ENCODE measurements at regions not wholly inside any gene's neighbourhood (a gene's known extent, or its start where the extent isn't known, plus 50 kb on each side); places are given as distances from the start of the nearest gene placed in this dataset.

GRCh38 chr13:22825186-22825585, 355.6 kb upstream of the SGCG start:
- no peak for TF ChIP-seq CTCF (IDR thresholded peaks at IDR 0.05)
- TF ChIP-seq ZFX (IDR thresholded peaks at IDR 0.05; ENCODE audit: borderline replicate concordance) = no peak

All from 22Rv1 (cell line).